HepG2 (cell line): ENCODE measurements at regions not wholly inside any gene's neighbourhood (a gene's known extent, or its start where the extent isn't known, plus 50 kb on each side); places are given as distances from the start of the nearest gene placed in this dataset.

Source experiments
- ATAC-seq: fragments of 200-7000 bp; cut with Tn5 transposase; 3 replicates; pipeline ENCODE4 v1.9.1; 2020; ENCODE audit warnings: mild to moderate bottlenecking, moderate library complexity
- BruUV-seq: library from RNA; stranded (reverse); fragments of 400-500 nt; replicated peaks from 2 replicates; lab custom pipeline; 2021; lab: Mats Ljungman, UMichigan
- CTCF ChIA-PET: fragments of 300-600 bp; formaldehyde crosslinking; extraction: SDS; loops from one replicate; lab custom pipeline; 2021; ENCODE audit warnings: low total read pairs, inconsistent platforms, low intra/inter-chr PET ratio; lab: Yijun Ruan, JAX
- POLR2A ChIA-PET: fragments of 350-600 bp; sonication (Branson Sonifier 250); formaldehyde crosslinking; loops from one replicate; lab custom pipeline; 2020; ENCODE audit warnings: antibody characterized with exemption, inconsistent platforms; lab: Yijun Ruan, JAX
- DNase-seq: peaks from one replicate; pipeline ENCODE4 v3.0.0-alpha.2; 2015; ENCODE audit warnings: low spot score
- FAIRE-seq: peaks from 3 replicates; lab custom pipeline; 2011; peaks lifted over from hg19 to GRCh38; lab: Jason Lieb, UNC
- H2AFZ ChIP-seq: one replicate; pipeline ENCODE4 v1.6.1; 2011; ENCODE audit warnings: low read length, inconsistent platforms
- H3K27ac ChIP-seq: fragments of 300-600 bp; 3 replicates; pipeline ENCODE4 v1.8.0; 2011; ENCODE audit warnings: mixed run types, mild to moderate bottlenecking, mixed read lengths, low read length, inconsistent platforms; ENCODE audit not compliant: insufficient read depth; ENCODE audit errors: extremely low read length
- H3K27me3 ChIP-seq, 2 experiments: fragments of 200-600 bp in 1 of 2; 2 replicates in 1 of 2; 3 replicates in 1 of 2; pipeline versions ENCODE4 v1.6.0 to v1.8.0; 2011; ENCODE audit warnings: low read length in 2 of 2, mild to moderate bottlenecking in 2 of 2, moderate library complexity in 2 of 2, inconsistent platforms in 1 of 2; ENCODE audit not compliant: insufficient read depth in 2 of 2, control insufficient read depth in 1 of 2
- H3K36me3 ChIP-seq, 2 experiments: fragments of 200-600 bp in 1 of 2; replicated peaks in 1 of 2; 2 replicates in 1 of 2; 3 replicates in 1 of 2; pipeline versions ENCODE4 v1.5.1 to v1.8.0; 2011; ENCODE audit warnings: low read length in 2 of 2, inconsistent platforms in 1 of 2; ENCODE audit not compliant: insufficient read depth in 2 of 2, control insufficient read depth in 1 of 2
- H3K4me1 ChIP-seq: 2 replicates; pipeline ENCODE4 v1.5.1; 2012; ENCODE audit warnings: low read length, inconsistent platforms; ENCODE audit not compliant: insufficient read depth
- H3K4me2 ChIP-seq: 2 replicates; pipeline ENCODE4 v1.6.0; 2011; ENCODE audit warnings: low read depth, low read length, inconsistent platforms
- H3K4me3 ChIP-seq, 3 experiments: fragments of 200-600 bp in 1 of 3; sonication (generic), shearing (Covaris generic) in 1 of 3; replicated peaks in 1 of 3; 2 replicates each; pipeline ENCODE4 v1.5.1; 2011 to 2016; ENCODE audit warnings: low read length in 3 of 3, inconsistent platforms in 2 of 3, low read depth in 2 of 3, mild to moderate bottlenecking in 2 of 3, control low read depth in 1 of 3, mixed read lengths in 1 of 3; ENCODE audit not compliant: insufficient read depth in 1 of 3
- H3K79me2 ChIP-seq: one replicate; pipeline ENCODE4 v1.6.1; 2011; ENCODE audit warnings: low read length, inconsistent platforms; ENCODE audit not compliant: insufficient read depth
- H3K9ac ChIP-seq: 2 replicates; pipeline ENCODE4 v1.6.0; 2011; ENCODE audit warnings: mild to moderate bottlenecking, low read depth, low read length, inconsistent platforms; ENCODE audit not compliant: insufficient read depth
- H3K9me3 ChIP-seq: 2 replicates; pipeline ENCODE4 v1.5.1; 2012; ENCODE audit warnings: mild to moderate bottlenecking, low read length
- H4K20me1 ChIP-seq: 2 replicates; pipeline ENCODE4 v1.6.0; 2011; ENCODE audit warnings: inconsistent platforms, mild to moderate bottlenecking, low read length, moderate library complexity; ENCODE audit not compliant: insufficient read depth
- CEBPG ChIP-seq: IDR thresholded peaks from 2 replicates; pipeline ENCODE4 v1.6.1; 2016
- ESRRA ChIP-seq: sonication (generic); formaldehyde crosslinking; IDR thresholded peaks from 2 replicates; pipeline ENCODE4 v1.5.1; 2020; ENCODE audit warnings: mild to moderate bottlenecking, low read depth, missing genetic modification reagents
- GATAD1 ChIP-seq: IDR thresholded peaks from 2 replicates; pipeline ENCODE4 v1.6.1; 2016; ENCODE audit warnings: missing genetic modification reagents, missing compliant biosample characterization
- GTF3A ChIP-seq: sonication (generic); formaldehyde crosslinking; conservative IDR thresholded peaks from 2 replicates; pipeline ENCODE4 v1.4.0; 2020; ENCODE audit warnings: mild to moderate bottlenecking, missing genetic modification reagents
- HOXA9 ChIP-seq: sonication (generic); formaldehyde crosslinking; IDR thresholded peaks from 2 replicates; pipeline ENCODE4 v1.8.1; 2022; ENCODE audit warnings: missing genetic modification reagents, mild to moderate bottlenecking, moderate library complexity, borderline replicate concordance
- ISL2 ChIP-seq: sonication (generic); formaldehyde crosslinking; IDR thresholded peaks from 2 replicates; pipeline ENCODE4 v1.5.0; 2020; ENCODE audit warnings: missing genetic modification reagents
- MLX ChIP-seq: IDR thresholded peaks from 2 replicates; pipeline ENCODE4 v1.6.1; 2016
- PRPF4 ChIP-seq: fragments of 200-400 bp; formaldehyde crosslinking; IDR thresholded peaks from 2 replicates; pipeline ENCODE4 v1.6.1; 2016; ENCODE audit warnings: low read length, low read depth; ENCODE audit not compliant: poor library complexity, severe bottlenecking
- SRSF4 ChIP-seq: fragments of 200-400 bp; formaldehyde crosslinking; IDR thresholded peaks from one replicate; pipeline ENCODE4 v1.6.1; 2018; ENCODE audit warnings: mild to moderate bottlenecking, low read depth, low read length, moderate library complexity; ENCODE audit not compliant: poor library complexity, severe bottlenecking
- TBX3 ChIP-seq: fragments of 450-650 bp; IDR thresholded peaks from 2 replicates; pipeline ENCODE4 v1.6.1; 2017; ENCODE audit warnings: antibody characterized with exemption, mild to moderate bottlenecking, inconsistent platforms, borderline replicate concordance
- THAP8 ChIP-seq: sonication (generic); formaldehyde crosslinking; IDR thresholded peaks from 2 replicates; pipeline ENCODE4 v1.5.1; 2020; ENCODE audit warnings: missing genetic modification reagents, mild to moderate bottlenecking, borderline replicate concordance
- ZNF121 ChIP-seq: sonication (generic); formaldehyde crosslinking; IDR thresholded peaks from 2 replicates; pipeline ENCODE4 v1.5.0; 2020; ENCODE audit warnings: mild to moderate bottlenecking, missing genetic modification reagents
- ZNF30 ChIP-seq: sonication (generic); formaldehyde crosslinking; IDR thresholded peaks from 2 replicates; pipeline ENCODE4 v1.5.0; 2020; ENCODE audit warnings: mild to moderate bottlenecking, missing genetic modification reagents
- ZNF460 ChIP-seq: sonication (generic); formaldehyde crosslinking; IDR thresholded peaks from 2 replicates; pipeline ENCODE4 v1.5.1; 2020; ENCODE audit warnings: missing genetic modification reagents, mild to moderate bottlenecking, borderline replicate concordance
- ZNF549 ChIP-seq: sonication (generic); formaldehyde crosslinking; IDR thresholded peaks from 2 replicates; pipeline ENCODE4 v1.5.0; 2020; ENCODE audit warnings: missing genetic modification reagents
- ZNF616 ChIP-seq: sonication (generic); formaldehyde crosslinking; IDR thresholded peaks from 2 replicates; pipeline ENCODE4 v1.5.0; 2020; ENCODE audit warnings: low read depth, mild to moderate bottlenecking, missing genetic modification reagents
- ZNF704 ChIP-seq: sonication (generic); formaldehyde crosslinking; IDR thresholded peaks from 2 replicates; pipeline ENCODE4 v1.8.1; 2023; ENCODE audit warnings: mild to moderate bottlenecking, inconsistent platforms, moderate library complexity, missing genetic modification reagents, borderline replicate concordance
- ZNF749 ChIP-seq: sonication (generic); formaldehyde crosslinking; IDR thresholded peaks from 2 replicates; pipeline ENCODE4 v1.8.0; 2022; ENCODE audit warnings: mild to moderate bottlenecking, missing genetic modification reagents, moderate library complexity, borderline replicate concordance
- ZSCAN29 ChIP-seq: sonication (generic); formaldehyde crosslinking; conservative IDR thresholded peaks from 2 replicates; pipeline ENCODE4 v1.4.0; 2020; ENCODE audit warnings: mild to moderate bottlenecking, missing genetic modification reagents
- WGBS: methylation state at CpG from one replicate; pipeline ENCODE4 v1.1.6; 2017; ENCODE audit warnings: low lambda C conversion rate; 5-methylcytosine and 5-hydroxymethylcytosine counted together
- in situ Hi-C: cut with HindIII; loops from 2 replicates; pipeline ENCODE4 v1.10.0; 2017; ENCODE audit warnings: low pct_unique_long_range_greater_than_20kb; ENCODE audit not compliant: extremely low pct_ligation_motif_present
- intact Hi-C: fragments of 100-400 bp; cut with micrococcal nuclease; formaldehyde crosslinking; loops from one replicate; pipeline ENCODE4 v1.10.0; 2022; ENCODE audit not compliant: unreplicated experiment

- POLR2A ChIA-PET, result no interaction called here
- CTCF ChIA-PET, result no interaction called here
- Histone ChIP-seq H3K9ac (no peak overlapping the region), H3K36me3 (no peaks in the 10 kb centered on the region), H3K79me2 (no peaks in the 10 kb centered on the region), H2AFZ (no peak overlapping the region), H3K9me3 (no peaks in the 10 kb centered on the region), H4K20me1 (no peaks in the 10 kb centered on the region), H3K27ac (no peak overlapping the region), H3K4me1 (no peaks in the 10 kb centered on the region), H3K27me3 (0 out of 5 replicates have a peak, but pooled peaks cover 0 to under 1% of the 10 kb centered on the region in 2 experiments), H3K4me3 (no peak overlapping the region), H3K4me2 (no peak overlapping the region)
- TF ChIP-seq THAP8 (no peak), MLX (CRISPR knock-in tag) (no peak), ZNF121 (CRISPR knock-in tag) (no peak), PRPF4 (no peak), CEBPG (no peak), ZNF30 (no peak), GTF3A (no peak), ESRRA (CRISPR knock-in tag) (no peak), ZNF616 (CRISPR knock-in tag) (no peak), HOXA9 (CRISPR knock-in tag) (no peak), ISL2 (no peak), ZSCAN29 (CRISPR knock-in tag) (no peak), TBX3 (no peak), ZNF549 (CRISPR knock-in tag) (no peak), SRSF4 (no peak), ZNF460 (CRISPR knock-in tag) (no peak), ZNF749 (CRISPR knock-in tag) (no peak), ZNF704 (CRISPR knock-in tag) (no peak), GATAD1 (CRISPR knock-in tag) (no peak)
- intact Hi-C loops, result no loop called here
- DNase-seq (no peak), ATAC-seq (no peak), FAIRE-seq (no peak)
- in situ Hi-C loops, result no loop called here
- WGBS, result 20% methylated on average over 1 of the region's 1 CpG
- no TSS peak for BruUV-seq
Measured at GRCh38 chr10:88125766-88126165, 262.3 kb downstream of the PTEN start.
